Frontal cortex (tissue), 3 donors: ENCODE measurements at regions not wholly inside any gene's neighbourhood (a gene's known extent, or its start where the extent isn't known, plus 50 kb on each side); places are given as distances from the start of the nearest gene placed in this dataset.
"Not testable (repeated sequence)": the region's sequence is repeated elsewhere in the genome, so short reads cannot be mapped to it uniquely, and the experiment has no call there.

ENCODE experiments used
- DNase-seq, 2 donors: peaks; one replicate each; pipeline ENCODE4 v3.0.0; 2012; ENCODE audit warnings: low spot score in 2 of 2
- FAIRE-seq: peaks from 2 replicates; lab custom pipeline; 2012; peaks lifted over from hg19 to GRCh38; lab: Jason Lieb, UNC
- donor health status: control.
- donor health status: control.
- donor health status: control.

GRCh38 chr17:11182430-11182829 lies 58.6 kb upstream of the SHISA6 start:
- DNase-seq = no peak

GRCh38 chr17:11178581-11178980 lies 62.4 kb upstream of the SHISA6 start:
- FAIRE-seq (no peak), DNase-seq (no peak)

More at GRCh38 chr17:11182430-11182829, 58.6 kb upstream of the SHISA6 start:
- no peak for FAIRE-seq

- DNase-seq = no peak
- no peak for FAIRE-seq
These were observed 63.7 kb upstream of the SHISA6 start for GRCh38 chr17:11177340-11177739.

- DNase-seq = no peak
- FAIRE-seq = no peak
These were observed 64.5 kb upstream of the SHISA6 start for GRCh38 chr17:11176549-11176948.

- FAIRE-seq = no peak
- no peak for DNase-seq
These were observed 70.1 kb upstream of the SHISA6 start for GRCh38 chr17:11170881-11171280.

GRCh38 chr17:11151818-11152425 lies 89.1 kb upstream of the SHISA6 start:
- FAIRE-seq (no peak), DNase-seq (no peak)

- DNase-seq, FAIRE-seq: not testable (repeated sequence)
These were observed 90.0 kb upstream of the SHISA6 start for GRCh38 chr17:11150906-11151511.

GRCh38 chr17:11144358-11145233 lies 96.4 kb upstream of the SHISA6 start:
- FAIRE-seq (no peak), DNase-seq (peak; percentile 10 to 44)

- no peak for DNase-seq
- FAIRE-seq = no peak
These were observed 98.8 kb upstream of the SHISA6 start for GRCh38 chr17:11142231-11142630.

GRCh38 chr17:11140501-11140900 lies 100.5 kb upstream of the SHISA6 start:
- no peak for DNase-seq
- FAIRE-seq = no peak

- DNase-seq (peak; percentile 5 to 18), FAIRE-seq (no peak)
These were observed 101.0 kb upstream of the SHISA6 start for GRCh38 chr17:11140043-11140442.

- DNase-seq = no peak
- FAIRE-seq = no peak
These were observed 103.0 kb upstream of the SHISA6 start for GRCh38 chr17:11138023-11138422.

- FAIRE-seq (no peak), DNase-seq (no peak)
These were observed 105.2 kb upstream of the SHISA6 start for GRCh38 chr17:11135819-11136218.

GRCh38 chr17:11130367-11130766 lies 110.6 kb upstream of the SHISA6 start:
- FAIRE-seq = no peak

GRCh38 chr17:11122908-11123307 lies 118.1 kb upstream of the SHISA6 start:
- DNase-seq (peak; percentile 2 to 18), FAIRE-seq (no peak)

More at GRCh38 chr17:11130367-11130766, 110.6 kb upstream of the SHISA6 start:
- no peak for DNase-seq

- no peak for FAIRE-seq
- no peak for DNase-seq
These were observed 119.5 kb upstream of the SHISA6 start for GRCh38 chr17:11121341-11121985.

- FAIRE-seq = no peak
- no peak for DNase-seq
These were observed 131.9 kb upstream of the SHISA6 start for GRCh38 chr17:11109106-11109505.

- FAIRE-seq = no peak
These were observed 135.9 kb upstream of the SHISA6 start for GRCh38 chr17:11105141-11105540.

GRCh38 chr17:11097121-11097520 lies 143.9 kb upstream of the SHISA6 start:
- DNase-seq = no peak
- no peak for FAIRE-seq

More at GRCh38 chr17:11105141-11105540, 135.9 kb upstream of the SHISA6 start:
- DNase-seq = no peak

GRCh38 chr17:11094331-11094730 lies 146.7 kb upstream of the SHISA6 start:
- peak in 1 of 2 donors; percentile 16 for DNase-seq
- no peak for FAIRE-seq
